ENCODE measurements at regions not wholly inside any gene's neighbourhood (a gene's known extent, or its start where the extent isn't known, plus 50 kb on each side); places are given as distances from the start of the nearest gene placed in this dataset.

GRCh38 chr18:76588601-76589226 is 93.7 kb upstream of the ZNF516 start:
- in situ Hi-C loops (cut with MboI; ENCODE audit: low sequenced_read_pairs, unreplicated experiment), result no loop called here
- DNase-seq (ENCODE audit: low spot score), result no peak
- no peak for TF ChIP-seq CTCF (IDR thresholded peaks at IDR 0.05; ENCODE audit: borderline replicate concordance, control extremely low read depth, extremely low read depth, insufficient read depth, missing control alignments)

- in situ Hi-C loops (cut with MboI; ENCODE audit: low sequenced_read_pairs, unreplicated experiment), result no loop called here
- DNase-seq (ENCODE audit: low spot score), result no peak
- no peak for TF ChIP-seq CTCF (IDR thresholded peaks at IDR 0.05; ENCODE audit: borderline replicate concordance, control extremely low read depth, extremely low read depth, insufficient read depth, missing control alignments)
Measured at GRCh38 chr18:76587879-76588271, 92.8 kb upstream of the ZNF516 start.

GRCh38 chr18:76587147-76587878 is 92.3 kb upstream of the ZNF516 start:
- no peak for TF ChIP-seq CTCF (IDR thresholded peaks at IDR 0.05; ENCODE audit: borderline replicate concordance, control extremely low read depth, extremely low read depth, insufficient read depth, missing control alignments)
- no peak for DNase-seq (ENCODE audit: low spot score)
- in situ Hi-C loops (cut with MboI; ENCODE audit: low sequenced_read_pairs, unreplicated experiment), result no loop called here

GRCh38 chr18:76584414-76585310 is 89.6 kb upstream of the ZNF516 start:
- no peak for DNase-seq (ENCODE audit: low spot score)
- TF ChIP-seq CTCF (IDR thresholded peaks at IDR 0.05; ENCODE audit: borderline replicate concordance, control extremely low read depth, extremely low read depth, insufficient read depth, missing control alignments), result no peak
- in situ Hi-C loops (cut with MboI; ENCODE audit: low sequenced_read_pairs, unreplicated experiment), result no loop called here

- DNase-seq (ENCODE audit: low spot score), result no peak
- TF ChIP-seq CTCF (IDR thresholded peaks at IDR 0.05; ENCODE audit: borderline replicate concordance, control extremely low read depth, extremely low read depth, insufficient read depth, missing control alignments), result no peak
- in situ Hi-C loops (cut with MboI; ENCODE audit: low sequenced_read_pairs, unreplicated experiment), result no loop called here
Measured at GRCh38 chr18:76581261-76581660, 86.2 kb upstream of the ZNF516 start.

GRCh38 chr18:76580288-76580962 is 85.4 kb upstream of the ZNF516 start:
- DNase-seq (ENCODE audit: low spot score), result no peak
- in situ Hi-C loops (cut with MboI; ENCODE audit: low sequenced_read_pairs, unreplicated experiment), result no loop called here
- TF ChIP-seq CTCF (IDR thresholded peaks at IDR 0.05; ENCODE audit: borderline replicate concordance, control extremely low read depth, extremely low read depth, insufficient read depth, missing control alignments), result no peak

Data from GM13976 (cell line).